ENCODE measurements at regions not wholly inside any gene's neighbourhood (a gene's known extent, or its start where the extent isn't known, plus 50 kb on each side); places are given as distances from the start of the nearest gene placed in this dataset.
A peak's percentile ranks its signal among the peaks of the same experiment; 100 is the strongest.

DNA sequence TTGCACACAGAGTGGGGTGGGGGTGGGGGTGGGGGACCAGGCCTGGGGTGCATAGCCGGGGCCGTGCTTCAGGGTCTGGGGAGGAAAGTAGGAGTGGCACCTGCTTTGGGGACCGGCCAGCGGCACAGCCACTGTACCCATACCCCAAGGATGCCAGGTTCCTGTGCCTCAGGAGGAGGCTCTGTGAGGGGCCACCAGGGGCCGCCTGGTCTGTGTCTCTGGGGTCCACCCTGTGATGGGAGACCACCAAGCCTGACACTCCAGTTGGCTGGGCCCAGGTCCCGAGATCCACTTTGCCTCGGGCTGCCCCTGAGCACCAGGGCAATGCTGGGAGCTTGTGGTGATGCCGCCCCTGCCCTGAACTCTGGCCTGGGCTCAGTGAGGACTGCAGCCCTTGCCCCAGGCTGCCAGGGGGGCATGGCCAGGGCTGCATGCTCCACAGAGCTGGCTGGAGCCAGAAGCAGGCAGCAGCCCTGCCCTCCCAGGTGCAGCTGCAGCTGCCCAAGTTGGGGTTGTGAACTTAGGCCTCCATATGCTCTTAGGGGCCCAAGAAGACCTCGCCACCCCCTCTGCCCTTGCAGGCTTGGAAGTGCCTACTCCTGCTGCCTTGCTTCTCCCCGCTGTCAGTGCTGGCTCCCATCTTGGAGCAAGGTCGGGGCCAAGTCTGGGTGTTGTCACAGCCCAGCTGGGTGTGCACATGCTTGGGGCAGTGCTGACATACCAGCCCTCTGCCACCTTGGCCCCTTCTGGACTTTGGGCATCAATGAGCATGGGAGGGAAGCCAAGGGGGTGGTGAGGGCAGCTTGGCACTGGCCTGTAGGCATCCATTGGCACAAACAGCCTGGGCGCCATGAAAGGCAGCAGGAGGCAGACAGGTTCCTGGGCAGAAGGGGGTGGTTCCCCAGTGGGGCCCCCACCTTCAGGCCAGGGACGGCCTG lies 123.3 kb upstream of the THY1 start:
- DNase-seq = no peak

DNA sequence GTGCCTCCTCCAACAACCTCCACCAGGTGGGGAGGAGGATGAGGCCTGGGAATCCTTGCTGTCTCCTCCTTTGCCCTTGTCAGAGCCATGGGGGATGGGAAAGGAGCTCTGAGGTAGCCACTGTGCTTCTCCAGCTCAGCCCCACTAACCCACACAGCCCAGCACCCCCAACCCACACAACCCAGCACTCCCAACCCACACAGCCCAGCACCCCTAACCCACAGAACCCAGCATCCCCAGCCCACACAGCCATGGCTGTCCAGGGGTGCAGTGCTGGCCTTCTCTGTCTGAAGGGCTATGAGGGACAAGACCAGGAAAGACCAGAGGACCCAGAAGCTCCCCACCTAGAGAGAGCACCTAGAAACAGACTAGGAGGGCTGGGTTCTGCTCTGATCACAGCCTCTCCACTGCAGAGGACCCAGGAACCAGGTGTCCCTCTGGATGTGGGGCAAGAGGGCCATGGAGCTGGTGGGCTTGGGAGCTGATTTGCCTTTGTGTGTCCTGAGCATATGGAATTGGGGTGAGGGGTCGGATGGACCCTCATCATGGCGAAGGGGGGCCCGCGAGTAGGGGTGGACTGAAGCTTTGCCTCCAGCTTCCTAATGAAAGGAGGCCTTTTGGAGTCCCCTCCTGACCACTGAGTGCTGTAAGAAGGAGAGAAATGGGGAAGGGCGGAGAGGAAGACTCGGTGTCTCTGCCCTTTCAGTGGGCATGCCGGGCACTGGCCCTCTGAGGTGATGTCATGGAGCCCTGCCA lies 117.6 kb upstream of the THY1 start:
- no peak for DNase-seq

DNA sequence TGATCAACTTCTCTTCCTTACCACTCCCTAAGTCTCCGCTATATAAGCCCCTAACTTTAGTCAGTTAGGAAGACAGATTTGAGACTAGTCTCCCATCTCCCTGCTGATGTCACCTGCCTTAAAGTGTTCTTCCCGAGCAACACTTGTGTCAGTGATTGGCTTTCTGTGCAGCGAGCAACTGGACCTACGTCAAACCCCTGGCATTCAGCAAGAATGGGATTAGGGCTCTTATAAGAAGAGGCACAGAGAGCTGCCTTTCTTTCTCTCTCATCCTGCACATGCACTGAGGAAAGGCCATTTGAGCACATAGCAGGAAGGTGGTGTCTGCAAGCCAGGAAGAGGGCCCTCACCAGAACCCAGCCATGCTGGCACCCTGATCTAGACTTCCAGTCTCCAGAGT lies 116.6 kb upstream of the THY1 start:
- DNase-seq = no peak

DNA sequence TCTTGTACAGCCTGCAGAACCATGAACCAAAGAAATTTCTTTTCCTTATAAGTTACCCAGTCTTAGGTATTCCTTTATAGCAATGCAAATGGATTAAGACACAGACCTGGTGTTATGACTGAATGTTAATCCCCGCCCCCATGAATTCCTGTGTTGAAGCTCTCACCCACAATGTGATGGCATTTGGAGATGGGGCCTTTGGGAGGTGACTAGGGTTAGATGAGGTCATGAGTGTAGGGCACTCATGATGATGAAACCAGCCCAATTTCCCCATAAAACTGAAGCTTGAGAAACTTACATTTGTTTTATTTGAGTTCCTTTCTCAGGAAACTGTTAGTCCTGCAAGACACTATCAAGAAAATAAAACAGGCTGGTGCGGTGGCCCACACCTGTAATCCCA lies 115.8 kb upstream of the THY1 start:
- no peak for DNase-seq

DNA sequence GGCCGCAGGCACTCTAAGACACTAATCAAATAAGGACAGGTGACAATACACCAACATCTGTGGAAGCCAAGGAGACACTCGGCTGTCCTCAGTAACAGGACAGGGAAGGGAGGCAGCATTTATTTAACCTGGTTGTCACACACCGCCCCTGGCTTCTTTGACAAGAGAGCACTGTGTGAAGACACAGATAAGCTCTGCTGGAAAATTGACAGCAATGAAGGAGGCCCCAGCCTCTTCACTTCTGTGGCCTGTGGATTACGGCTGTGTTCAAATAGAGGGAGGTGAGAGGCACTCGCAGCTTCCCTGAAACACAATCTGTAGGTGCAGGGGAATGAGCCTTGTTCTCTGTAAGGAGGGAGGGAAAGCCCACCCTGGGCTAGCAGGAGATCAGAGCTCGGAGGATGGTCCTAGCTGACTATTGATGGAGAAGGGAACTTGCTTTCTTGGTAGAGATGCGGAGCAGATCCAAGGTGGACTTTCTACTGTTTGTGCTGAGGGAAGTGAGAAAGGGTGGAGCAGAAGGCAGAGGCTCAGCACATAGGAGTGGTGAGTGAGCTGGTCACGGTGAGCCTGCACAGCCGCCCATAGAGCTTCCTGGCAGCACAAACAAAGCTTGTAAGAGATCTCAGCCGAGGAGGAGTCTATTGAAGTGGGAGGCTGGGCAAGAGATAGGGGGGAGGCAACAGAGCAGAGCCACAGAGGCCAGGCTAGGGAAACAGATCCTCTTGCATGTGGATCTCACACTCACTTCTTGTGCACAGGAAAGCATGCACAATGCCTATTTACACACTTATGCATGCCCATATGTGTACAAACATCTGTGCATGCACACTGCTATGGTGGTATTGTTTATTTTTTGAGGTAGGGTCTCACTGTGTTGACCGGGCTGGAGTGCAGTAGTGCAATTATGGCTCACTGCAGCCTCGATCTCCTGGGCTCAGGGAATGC lies 114.6 kb upstream of the THY1 start:
- no peak for DNase-seq

DNA sequence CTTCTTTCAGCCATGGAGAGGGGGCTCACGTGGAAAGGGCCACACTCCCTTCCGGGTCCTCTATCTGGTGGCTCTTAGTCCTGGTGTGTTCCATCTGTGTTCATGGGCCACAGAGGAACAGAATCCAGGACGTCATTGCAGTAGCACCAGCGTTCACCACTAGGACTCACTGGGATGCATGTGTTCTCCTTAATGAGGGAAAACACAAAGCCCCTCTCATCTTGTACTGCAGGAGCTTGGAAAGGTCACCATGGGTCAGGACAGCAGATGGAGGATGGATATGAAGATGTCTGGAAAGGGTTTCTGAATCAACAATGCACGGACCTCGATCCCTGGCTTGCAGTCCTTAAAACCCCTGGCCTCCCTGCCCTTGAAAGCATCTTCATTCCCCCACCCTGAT lies 113.8 kb upstream of the THY1 start:
- DNase-seq = no peak

DNA sequence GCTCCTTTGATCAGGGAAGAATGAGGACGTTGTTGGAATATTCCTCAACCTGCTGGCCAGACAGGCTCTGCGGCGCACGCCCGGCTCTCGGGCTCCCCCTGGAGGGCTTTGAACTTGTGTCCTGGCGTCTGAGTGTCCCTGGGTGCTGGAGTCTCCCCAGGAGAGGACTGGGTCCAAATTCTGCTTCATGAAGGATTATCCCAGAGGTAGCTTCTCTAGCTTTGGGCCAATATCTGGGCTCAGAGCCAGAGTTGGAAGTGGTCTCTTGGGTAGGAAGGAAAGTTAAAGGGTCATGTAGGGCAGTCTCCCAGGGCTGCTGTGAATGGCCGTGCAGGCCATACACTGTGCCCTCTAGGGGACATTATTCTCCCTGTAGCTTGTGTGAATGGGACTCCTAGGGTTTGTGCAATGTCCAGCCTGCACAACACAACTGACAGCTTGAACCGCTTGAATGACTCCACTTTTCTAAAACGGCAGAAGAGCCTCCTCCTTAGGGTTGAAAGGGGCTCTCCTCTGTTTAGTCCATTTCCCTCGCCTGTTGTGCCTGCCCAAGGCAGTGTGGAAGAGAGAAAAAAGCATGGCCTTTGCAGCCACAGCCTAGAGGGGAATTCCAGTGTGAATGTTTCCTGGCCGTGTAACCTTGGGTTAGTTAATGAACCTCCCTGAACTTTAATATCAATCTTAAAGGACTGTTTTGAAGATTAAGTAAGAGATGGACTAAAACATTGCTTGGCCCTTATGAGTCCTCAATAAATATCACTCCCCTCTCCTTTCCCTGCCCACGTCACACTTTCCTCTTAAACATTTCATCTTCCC lies 111.2 kb upstream of the THY1 start:
- peak; percentile 45 to 61 for DNase-seq

DNA sequence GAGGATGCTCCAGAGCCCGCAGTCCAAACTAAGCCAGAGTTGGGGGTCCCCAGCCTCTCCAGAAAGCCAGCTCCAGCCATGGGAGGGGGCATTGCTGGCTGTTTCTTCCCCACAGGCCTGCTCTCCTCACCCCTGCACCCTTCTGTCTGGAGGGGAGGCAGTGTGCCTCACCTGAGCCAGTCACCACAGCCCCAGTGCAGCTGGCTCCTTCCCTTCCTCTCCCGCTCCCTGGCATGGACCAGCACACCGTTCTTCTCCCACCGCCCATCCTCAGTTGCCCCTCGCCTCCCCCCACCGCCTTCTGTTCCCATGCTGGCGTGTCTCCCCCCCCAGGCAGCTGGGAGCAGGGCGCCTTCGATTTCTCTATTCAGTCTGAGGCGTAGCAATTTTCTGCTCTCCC lies 110.5 kb upstream of the THY1 start:
- no peak for DNase-seq

DNA sequence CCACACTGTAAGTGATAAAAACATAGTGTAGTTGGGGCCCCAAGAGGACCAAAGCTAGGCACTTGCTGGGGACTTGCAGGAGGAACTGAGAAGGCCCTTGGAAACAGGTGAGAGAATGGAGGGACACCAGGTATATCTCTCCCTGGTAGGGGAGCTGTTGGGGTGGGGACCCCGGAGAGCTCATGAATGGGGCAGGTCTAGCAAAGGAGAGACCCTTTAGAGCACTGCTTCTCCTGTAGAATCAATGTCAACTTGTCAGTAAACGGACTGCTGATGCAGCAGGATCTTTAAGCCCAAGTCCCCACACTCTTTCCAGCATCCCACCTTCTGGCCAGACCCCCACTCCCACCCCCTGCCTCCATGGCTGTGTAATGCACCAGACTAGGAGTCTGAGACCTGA lies 109.6 kb upstream of the THY1 start:
- DNase-seq = no peak

DNA sequence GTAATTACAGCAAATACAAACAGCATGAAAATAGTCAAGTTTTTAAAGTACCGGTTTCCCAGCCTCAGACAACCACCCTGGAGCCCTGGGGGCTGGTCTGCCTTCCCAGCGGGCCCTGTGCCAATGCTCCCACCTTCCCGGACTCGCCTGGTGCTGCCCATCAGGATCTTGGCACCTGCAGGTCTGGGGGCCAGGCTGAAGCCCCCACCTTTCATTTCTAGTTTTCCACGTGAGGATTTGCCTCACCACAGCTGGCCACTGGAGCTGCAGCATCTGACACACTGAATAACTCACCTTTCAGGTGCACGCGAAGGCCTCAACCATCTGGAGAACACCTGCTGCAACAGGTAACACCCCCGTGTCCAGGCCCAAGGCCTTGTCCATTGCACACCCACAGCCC lies 108.7 kb upstream of the THY1 start:
- no peak for DNase-seq

DNA sequence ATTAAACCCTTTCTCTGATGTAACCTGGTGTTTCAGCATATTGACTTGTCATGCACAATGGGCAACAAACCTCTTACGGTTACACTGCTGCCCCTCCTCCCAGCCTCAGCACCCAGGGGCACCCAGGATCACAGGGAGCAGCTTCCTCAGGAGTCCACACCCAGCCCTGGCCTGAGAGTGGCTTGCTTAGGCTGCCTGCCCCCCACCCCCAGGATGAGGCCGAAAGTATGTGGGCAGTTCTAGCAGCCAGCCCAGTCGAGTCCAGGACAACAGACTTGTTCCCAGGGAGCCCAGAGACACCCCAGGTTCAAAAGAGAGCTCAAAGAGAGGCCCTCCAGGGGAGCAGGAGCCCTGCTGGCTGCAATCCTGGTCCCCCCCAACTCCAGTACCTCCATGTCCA lies 108.1 kb upstream of the THY1 start:
- no peak for DNase-seq

DNA sequence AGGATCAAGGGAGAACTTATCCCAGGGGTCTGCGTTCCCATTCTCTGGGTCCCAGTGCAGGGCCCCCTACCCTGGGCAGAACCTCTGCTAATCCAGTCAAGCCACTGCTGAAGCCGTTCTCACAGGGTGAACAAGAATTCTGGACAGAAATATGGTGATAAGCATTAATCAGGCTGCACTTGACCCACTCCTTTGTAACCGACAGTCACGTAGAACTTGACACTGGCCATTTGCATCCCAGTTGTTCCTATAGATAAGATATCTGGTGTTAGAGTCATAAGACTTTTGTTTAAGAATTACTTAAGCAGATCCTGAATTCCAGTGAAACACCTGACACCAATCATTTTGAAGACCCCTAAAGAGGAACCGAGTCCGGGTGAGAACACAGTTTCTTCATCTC lies 107.5 kb upstream of the THY1 start:
- DNase-seq = no peak

DNA sequence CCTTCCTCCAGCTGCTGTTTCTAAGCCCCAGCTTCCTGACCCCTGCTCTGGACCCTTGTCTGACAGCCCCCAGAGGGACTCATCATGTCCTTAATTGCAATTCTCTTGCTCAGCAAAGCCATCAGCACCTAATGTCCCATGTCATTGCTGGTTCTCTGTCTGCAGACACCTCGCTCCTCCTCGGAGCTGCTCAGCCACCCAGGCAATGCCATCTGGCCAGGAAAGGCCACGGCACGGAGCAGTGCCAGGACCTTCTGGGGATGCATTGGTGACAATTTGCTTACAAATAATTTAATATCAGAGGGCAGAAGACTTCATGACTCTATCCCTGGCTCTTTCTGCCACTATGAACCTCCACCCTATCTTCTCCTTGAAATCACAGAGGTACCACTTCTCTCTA lies 107.0 kb upstream of the THY1 start:
- no peak for DNase-seq

DNA sequence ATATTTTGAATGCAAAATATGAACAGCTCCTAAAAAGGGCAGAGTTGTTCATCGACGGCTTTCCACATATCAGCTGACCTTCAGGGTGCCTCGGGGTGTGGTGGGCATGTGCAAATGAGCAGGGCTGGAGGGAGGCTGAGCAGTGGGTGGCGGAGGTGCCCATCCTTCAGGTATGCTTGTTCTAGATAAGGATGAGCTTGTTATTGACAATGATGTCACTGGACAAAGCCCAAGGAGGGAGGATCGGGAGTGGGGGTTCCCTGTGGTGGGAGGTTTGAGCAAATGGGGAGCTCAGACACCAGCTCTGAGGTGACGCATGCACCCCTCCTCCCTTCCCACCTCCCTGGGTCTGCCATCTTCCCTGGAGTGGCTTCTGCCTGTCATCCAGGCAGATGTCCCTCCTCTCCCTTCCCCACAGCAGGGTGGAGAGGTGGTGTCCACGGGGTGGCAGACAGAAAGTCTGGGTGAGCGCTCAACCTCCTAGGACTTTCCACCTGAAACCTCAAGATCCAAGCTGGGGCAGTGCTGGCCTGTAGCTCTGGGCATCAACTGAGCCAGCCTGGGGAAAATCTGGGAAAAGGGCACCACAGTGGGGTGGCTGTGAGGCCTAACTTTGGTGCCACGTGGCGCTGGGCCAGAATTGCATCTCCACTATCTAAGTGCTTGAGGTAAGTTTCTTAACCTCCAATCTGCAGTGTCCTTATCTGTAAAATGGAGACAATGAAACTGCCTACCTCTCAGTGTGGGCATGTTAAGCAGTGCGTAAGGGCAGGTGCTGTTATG lies 106.3 kb upstream of the THY1 start:
- DNase-seq = no peak

DNA sequence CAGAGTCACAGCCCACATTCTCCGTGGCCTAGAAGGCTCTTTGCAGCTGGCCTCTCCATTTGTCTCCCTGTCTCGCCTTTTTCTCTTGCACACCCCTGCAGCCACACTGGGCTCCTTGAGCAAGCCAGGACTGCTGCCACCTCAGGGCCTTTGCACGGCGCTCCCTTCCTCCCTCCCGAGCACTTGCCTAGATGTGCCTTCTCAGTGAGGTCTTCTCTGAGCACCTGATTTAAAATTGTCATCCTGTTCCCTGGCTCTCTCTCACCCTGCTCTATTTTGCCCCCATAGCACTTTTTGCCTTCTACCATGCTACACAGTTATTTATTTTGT lies 102.9 kb upstream of the THY1 start:
- DNase-seq = no peak

DNA sequence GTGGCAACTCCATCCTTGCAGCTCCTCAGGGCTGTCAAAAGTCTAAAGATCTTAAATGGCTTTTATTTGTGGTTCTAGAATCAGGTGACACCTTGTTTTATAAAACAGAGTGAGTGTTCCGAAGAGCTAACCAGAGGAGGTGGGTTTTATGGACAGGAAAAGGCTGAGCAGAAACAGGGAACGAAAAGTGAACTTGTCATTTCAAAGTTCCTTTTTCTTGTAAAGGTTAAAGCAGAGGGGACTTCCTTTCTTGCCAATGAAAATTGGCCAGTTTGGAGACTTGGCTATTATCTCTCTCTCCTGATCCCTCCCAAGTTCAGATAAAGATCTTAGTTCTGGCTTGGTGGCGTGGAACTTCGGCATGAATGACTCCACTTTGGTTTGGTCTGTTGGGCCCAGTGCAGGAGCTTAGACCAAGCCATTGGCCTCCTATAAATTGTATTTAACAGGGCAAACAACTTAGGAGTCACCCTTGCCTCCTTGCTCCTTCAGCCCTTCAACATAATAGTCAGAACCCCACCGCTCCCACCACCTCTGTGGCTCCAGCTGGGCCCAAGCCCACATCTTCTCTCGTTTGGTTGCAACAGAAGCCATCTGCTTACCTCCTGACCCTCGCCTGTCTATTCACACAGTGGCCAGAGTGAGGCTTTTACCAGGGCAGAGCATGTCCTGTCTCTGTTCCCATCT lies 102.4 kb upstream of the THY1 start:
- DNase-seq = no peak

DNA sequence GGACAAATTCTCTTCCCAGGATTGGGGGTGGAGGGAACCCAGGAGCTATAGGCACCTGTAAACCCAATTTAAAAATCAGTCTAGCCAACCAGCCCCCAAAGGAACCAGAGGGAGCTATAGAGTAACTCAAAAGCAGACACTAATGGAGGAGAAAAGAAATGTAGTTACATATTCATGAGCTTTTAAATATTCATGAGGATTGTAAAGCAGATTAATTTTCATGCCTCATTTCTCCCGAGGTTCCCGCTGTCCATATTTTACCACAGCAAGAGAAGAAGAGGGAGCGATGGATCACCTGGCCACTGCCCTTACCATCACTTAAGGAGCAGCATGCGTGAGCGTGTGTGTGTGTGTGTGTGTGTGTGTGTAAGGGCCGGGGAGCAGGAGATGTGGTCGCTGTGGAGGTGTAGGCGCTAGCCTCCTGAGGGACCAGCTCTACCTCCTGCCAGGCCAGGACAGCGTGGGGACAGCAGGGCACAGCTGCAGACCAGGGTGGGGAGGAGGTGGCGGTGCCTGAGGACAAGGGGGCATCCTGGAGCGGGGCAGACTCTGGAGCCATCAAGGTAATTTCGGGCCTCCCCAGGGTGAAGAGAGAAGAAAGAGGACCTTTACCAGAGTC lies 100.7 kb upstream of the THY1 start:
- peak in 1 of 2 experiments; percentile 5 for DNase-seq

DNA sequence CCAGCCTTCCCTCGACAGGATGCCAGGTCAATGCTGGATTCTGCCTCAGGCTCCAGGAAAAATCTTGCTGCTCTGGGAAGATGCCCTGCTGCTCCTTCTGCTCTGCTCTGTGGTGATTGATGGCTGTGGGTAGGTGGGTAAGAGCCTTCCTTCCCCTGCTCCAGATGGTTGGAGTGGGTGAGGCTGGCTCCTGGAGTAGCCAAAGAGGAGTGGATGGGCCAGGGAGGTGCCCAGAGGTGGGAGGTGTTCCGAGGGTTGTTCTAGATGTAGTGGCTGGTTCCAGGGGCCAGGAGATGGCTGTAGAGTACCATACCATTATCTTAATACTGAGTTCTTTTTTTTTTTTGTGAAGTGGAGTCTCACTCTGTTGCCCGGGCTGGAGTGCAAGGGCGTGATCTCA lies 99.6 kb upstream of the THY1 start:
- no peak for DNase-seq

DNA sequence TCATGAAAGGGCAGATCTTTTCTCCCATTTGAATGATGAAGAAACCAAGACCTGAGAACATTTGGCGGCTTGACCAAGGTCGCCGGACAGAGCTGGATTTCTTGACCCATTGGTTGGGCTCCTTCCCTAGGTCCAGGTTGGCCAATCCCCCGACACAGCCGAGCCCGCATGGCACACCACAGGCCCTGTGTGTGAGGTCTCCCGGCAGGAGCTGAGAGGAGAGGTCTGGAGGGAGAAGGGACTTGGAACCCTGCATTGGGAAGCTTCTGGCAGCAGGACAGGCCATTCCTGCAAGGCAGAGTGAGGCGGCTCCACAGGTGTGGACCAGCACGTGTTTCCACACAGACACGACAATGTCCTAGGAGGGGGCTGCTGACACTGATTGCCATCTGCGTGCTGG lies 98.6 kb upstream of the THY1 start:
- DNase-seq = no peak

DNA sequence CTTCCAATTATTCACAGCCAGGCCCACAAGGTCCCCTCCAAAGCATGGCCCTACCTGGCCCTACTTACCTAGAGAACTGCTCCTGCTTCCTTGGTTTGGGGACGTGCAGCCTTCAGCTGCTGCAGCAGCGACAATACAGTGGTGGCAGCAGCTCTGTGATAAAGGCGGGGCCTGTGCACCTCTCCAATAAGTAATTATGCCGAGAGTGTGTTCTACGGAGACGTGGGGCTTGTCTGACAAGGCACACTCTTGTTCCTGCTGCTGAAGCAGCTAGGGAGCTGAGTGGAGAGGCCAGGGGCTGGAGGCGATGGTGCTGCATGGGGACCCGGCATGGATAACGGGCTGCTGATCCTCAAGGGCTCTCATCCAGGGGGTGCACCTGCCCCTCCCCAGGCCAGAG lies 98.0 kb upstream of the THY1 start:
- DNase-seq = no peak

DNA sequence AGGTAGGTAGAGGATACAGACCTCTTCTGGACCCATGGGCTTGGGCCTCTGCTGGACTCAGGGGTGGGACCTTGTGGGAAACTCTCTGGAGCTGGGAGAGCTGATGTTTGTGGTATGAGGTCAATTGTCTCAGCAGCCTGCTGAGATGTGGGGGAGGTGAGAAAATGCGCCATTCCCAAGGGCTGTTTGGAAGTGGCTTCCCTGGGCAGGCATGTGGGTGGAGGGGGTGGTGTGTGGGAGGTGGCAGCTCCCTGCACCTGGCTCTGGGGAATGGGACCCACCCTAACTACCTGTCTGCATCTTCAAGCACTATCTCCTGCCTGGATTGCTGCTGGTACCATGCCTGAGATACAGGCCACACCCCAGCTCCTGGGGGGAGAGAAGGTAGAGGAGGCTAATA lies 97.4 kb upstream of the THY1 start:
- no peak for DNase-seq

Measured in NCI-H524 (cell line).